NOMO-1 (cell line): ENCODE measurements at regions not wholly inside any gene's neighbourhood (a gene's known extent, or its start where the extent isn't known, plus 50 kb on each side); places are given as distances from the start of the nearest gene placed in this dataset.
"Not testable (repeated sequence)": the region's sequence is repeated elsewhere in the genome, so short reads cannot be mapped to it uniquely, and the experiment has no call there.

Source experiments
- DNase-seq, 2 experiments: peaks; one replicate each; lab custom pipeline; 2025; ENCODE audit not compliant: unreplicated experiment in 2 of 2; lab: John Stamatoyannopoulos, UW

DNA sequence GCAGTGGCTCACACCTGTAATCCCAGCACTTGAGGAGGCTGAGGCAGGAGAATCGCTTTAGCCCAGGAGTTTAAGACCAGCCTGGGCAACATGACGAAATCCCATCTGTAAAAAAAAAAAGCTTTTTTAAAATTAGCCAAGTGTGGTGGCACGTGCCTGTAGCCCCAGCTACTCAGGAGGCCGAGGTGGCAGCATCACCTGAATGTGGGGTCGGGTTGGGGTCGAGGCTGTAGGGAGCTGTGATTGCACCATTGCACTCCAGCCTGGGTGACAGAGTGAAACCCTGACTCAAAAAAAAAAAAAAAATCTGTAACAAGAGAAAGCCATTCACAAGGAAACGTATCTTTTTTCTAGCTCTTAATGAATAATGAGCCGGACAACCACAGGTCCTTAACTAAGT, 74.7 kb upstream of the DLG1 start:
- no peak for DNase-seq

DNA sequence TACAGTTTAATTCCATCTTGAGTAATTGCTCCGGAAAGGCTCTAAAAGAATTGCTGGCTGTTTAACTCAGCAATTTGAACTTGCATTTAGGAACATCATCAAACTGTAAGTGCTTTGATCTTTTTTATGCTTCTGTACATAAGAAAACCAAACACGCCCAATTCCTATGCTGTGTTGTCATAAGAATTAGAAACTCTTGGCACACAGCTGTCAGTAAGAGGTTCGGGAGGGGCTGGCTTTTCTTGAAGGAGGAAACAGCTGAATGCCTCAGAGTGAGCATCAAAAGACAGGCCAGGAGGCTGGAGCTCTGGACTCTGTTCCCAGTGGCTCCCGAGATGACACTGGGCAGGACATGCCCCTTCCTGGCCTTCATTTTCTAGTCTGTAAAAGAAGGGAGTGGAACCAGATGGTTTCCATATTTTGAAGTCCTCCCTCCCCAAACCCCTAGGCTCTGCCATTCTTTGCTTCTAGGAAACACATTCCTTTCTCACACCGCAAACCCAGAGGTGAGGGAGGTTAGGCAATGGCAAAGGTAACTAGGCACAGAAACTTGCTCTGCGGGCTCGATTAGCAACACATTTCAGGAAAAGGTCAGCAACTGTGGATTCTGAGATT, 73.7 kb upstream of the DLG1 start:
- no peak for DNase-seq

DNA sequence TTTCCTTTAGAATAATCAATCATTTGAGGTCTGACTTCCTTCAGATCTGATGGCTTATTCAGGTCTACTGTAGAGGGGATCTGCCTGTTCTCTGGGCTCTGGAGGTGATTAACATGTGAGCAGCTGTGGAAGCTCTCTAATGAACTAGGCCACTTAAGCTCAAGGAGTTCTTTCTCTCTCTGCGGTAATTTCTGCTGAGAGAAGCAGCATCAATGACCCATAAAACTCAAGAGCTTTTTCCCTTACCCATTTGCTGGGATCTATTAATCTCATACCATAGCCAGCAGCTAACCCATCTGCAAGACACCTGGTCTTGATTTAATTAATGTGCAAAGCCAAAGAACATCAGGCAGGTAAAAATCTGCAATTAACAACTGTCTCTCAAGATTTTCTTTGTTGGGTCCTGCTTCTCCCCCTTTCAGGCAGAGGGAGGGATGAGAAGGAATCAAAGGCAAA, 73.2 kb upstream of the DLG1 start:
- no peak for DNase-seq

DNA sequence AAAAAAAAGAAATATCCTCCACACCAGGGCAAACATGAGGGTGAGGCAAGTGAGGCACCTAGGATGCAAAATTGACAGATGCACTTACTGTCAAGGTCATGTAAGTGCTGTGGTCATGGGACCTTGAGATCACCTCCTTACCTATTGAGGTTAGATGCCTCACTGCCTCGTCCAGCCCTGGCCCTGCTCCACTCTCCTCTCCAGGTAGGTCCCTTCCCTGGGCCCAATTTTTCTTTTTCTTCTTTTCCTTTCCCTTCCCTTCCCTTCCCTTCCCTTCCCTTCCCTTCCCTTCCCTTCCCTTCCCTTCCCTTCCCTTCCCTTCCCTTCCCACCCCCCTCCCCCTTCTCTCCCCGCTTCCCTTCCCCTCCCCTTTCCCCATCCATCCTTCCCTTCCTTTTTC, 71.1 kb upstream of the DLG1 start:
- no peak for DNase-seq

DNA sequence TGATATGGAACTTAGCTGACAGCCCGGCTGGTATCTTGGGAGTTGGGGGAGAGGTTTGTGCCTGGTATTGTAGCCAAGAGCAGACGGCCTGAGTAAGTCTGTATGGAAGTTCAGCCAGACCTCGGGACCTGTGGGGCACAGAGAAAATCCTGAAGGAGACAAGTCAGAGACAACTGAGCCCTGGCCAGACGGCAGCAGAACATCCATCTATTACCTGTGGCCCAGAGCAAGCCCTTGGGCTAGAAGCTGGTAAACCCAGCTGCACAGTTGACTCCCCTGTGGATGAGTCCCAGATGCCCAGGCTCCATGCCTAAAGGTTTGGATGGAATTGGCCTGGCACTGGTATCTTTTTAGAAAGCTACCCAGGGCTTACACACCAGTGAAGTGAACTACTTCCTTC, 70.4 kb upstream of the DLG1 start:
- DNase-seq = no peak

DNA sequence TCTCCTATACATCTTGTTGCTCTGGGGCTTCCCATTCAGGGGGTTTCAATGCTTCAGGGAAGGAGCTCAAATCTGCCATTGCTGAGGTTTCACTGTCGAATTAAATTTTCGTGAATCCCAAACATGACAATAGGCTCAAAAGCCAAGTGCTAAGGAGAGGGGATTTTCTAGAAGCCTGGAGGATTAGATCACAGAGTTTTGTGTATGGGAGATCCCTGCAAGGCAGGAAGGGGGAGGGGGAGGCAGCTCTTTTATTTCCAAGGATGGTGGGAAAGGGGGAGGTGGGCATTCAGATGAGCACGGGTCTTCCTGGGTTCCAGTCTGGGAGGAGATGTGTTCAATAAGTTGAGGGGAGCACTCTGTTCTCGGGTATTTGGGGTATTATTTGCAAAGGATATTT, 69.9 kb upstream of the DLG1 start:
- DNase-seq = no peak

DNA sequence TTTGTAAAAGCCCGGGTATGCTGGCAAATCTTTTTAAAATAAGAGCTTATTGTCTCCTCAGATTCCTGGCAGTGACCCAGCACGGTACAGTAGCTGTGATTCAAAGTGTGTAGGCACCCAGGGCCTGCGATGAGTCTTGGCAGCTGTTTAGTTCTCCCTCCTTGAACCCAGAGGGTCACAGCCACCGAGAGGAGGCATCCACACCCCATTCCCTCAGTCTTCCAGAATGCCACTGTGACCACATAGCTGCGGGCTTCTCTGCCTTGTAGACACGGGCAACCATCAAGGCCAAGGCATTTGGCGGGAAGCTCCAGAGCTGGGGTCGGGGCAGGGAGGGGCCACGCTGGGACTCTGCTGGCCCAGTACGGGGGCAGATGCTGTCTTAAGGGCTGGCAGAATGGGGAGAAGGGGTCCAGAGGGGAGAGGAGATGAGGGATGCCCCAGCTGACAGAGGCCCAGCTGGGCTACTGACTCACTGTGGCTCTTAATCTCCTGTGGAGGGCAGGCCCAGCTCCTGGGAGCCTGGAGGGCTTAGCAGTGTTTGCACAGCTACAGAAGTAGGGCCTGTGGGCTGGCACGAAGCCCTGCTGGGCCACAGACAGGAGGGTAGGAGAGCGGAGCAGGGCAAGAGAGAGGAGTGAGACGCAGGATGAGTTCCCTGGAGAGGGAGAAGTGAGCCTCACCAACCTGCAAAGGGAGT, 68.8 kb upstream of the DLG1 start:
- no peak for DNase-seq

DNA sequence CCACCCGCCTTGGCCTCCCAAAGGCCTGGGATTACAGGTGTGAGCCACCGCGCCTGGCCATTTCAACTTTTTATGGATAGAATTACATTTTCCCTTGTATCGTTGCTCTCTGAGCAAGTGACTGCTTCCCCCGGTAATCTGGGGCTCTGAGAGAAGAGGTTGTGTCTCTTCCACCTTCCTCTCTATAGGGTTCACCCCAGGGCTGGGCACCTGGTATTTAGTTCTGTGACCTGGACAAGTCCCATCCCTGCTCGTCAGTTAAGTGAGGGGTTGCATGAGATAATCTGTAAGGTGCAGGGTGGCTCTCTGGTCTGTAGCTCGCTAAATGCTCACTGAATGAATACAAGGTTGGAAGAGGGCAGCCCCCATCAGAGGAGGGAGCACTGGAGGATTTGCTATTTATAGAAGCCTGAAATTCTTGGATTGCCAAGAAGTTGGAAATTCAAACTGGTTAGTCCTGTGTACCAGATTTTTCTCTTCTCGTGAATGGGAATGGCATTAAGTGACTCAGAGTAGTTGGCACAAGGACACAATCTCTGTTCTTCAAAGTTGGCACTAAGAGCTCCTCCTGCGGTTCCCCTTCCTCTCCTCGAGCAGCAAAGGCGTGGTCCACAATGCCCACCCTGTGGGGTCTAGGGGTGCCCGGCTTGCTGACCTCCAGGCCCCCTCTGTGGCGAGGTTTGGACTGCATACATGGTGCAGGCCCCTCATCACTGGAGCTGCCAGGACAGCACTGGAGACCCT, 68.1 kb upstream of the DLG1 start:
- no peak for DNase-seq

DNA sequence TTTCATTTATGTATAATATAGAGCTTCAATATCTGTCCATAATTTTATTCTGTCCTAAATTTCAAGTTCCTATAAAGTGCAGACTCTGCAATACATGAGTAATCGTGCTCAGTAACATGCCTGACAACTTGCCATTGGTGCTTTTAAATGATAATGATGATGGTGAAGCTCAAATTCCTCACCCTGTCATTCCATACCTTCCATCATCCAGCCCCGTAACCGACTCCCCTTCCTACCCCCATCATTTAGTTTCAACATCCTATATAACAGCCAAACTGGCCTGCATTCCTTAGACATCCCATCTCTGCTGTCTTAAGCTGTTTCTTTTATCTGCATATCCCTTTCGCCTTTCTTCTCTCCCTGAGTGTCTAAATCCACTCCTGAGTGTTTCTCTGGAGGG, 67.2 kb upstream of the DLG1 start:
- no peak for DNase-seq

DNA sequence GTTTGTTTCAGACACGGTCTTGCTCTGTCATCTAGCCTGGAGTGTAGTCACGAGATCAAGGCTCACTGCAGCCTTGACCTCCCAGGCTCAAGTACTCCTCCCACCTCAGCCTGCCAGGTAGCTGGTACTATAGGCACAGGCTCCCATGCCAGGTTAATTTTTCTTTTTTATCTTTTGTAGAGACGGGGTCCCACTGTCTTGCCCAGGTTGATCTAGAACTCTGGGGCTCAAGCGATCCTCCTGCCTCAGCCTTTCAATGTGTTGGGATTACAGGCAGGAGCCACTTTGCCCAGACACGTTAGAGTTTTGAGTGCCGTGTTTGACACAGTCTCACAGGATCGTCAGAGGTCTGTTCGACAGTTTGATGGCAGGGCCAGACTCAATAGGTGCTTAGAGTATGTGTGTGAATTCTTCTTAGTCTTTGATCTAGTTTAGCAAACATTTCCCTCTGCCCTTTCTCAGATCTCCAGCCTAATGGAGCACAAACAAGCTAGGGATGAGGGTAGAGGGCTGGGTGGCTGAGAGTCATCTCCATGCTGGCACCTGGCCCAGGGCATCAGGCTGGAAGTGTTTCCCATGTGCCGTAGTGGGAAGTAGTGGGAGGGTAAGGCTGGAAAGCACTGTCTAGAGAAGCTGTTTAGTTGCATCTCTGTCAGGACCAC, 66.1 kb upstream of the DLG1 start:
- no peak for DNase-seq

DNA sequence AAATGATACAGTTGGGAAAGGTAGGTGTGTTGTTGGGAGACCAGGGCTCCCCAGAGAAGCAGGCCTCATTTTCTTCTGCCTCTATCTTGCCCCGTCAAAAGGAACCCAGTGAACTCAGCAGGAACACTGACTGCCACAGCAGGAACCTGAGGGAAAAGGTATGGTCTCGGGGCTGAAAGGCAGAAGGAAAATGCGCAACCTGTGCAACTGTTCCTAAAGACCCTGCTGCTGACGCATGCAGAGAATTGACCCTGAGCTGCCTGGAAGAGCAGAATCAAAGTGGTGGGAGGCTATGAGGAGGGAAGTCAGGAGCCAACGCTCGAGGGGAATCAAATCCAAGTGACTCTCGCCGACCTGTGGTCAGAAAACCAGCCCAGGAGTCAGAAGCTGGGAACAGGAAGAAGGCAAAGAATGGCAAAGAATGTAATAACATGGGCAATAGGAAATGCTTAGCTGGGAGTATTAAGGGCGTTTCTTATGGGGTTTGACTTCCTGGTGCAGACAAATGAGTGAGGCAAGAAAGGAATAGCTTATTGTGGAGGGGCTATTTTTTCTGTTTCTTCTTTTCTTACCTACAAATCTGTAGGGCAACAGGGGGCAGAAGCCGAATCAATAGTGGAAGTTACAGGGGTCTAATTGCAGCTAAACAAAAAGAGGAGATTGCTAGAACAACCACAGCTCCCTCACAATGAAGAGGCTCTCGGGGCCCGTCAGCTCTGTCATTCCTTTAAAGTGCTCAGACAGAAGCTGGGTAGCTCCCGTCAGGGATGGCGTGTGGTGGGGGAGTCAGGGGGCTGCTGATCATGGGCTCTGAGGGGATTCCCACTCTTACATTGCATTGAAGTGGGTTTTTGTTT, 65.4 kb upstream of the DLG1 start:
- no peak for DNase-seq

DNA sequence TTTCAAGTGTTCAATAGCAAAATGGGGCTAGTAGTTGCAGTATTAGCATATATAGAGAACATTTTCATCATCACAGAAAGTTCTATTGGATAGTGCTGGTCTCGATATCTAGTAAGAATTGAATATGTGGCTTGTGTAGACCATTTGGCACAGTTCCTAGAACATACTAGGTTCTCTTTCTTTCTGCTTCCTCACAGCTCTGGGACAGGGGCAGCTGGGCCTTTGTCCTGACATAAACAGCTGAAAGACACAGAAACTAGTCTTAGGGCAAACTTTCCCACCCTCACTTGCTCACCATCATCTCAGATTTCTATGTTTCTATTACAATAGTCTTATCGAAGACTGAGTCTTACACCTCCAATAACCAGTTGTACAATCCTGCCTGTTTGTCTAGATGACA, 63.7 kb upstream of the DLG1 start:
- no peak for DNase-seq

DNA sequence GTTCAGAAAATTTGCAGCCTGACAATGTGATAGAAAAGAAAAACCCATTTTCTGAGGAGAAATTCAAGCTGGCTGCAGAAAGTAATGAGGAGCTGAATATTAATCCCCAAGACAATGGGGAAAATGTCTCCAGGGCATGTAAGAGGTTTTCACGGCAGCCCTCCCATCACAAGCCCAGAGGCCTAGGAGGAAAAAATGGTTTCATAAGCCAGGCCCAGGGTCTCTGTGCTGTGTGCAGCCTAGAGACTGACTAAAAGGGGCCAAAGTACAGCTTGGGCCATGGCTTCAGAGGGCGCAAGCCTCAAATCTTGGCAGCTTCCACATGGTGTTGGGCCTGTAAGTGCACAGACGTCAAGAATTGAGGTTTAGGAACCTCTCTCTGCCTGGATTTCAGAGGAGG, 61.7 kb upstream of the DLG1 start:
- not testable (repeated sequence) for DNase-seq

DNA sequence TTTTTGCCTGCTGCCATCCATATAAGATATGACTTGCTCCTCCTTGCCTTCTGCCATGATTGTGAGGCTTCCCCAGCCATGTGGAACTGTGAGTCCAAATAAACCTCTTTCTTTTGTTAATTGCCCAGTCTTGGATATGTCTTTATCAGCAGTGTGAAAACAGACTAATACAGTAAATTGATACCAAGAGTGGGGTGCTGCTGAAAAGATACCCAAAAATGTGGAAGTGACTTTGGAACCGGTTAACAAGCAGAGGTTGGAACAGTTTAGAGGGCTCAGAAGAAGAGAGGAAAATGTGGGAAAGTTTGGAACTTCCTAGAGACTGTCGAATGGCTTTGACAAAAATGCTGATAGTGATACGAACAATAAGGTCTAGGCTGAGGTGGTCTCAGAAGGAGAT, 61.1 kb upstream of the DLG1 start:
- DNase-seq = not testable (repeated sequence)

DNA sequence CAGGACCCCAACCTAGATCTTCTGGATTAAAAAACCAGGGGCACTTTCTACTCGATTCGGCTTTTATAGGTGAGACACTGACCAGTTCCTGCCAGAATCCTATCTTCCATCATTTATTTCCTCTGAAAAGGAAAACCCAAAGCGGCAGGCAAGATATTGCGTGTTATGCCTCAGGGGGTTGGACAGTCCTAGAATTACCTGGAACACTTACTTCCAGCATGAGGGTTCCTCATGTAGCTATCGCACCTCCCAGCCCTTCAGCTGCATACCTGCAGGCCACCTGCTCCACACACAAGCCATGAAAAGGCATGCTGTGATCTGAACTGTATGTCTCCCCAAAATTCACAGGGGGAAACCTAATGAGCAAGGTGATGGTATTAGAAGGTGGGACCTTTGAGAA, 58.3 kb upstream of the DLG1 start:
- no peak for DNase-seq

DNA sequence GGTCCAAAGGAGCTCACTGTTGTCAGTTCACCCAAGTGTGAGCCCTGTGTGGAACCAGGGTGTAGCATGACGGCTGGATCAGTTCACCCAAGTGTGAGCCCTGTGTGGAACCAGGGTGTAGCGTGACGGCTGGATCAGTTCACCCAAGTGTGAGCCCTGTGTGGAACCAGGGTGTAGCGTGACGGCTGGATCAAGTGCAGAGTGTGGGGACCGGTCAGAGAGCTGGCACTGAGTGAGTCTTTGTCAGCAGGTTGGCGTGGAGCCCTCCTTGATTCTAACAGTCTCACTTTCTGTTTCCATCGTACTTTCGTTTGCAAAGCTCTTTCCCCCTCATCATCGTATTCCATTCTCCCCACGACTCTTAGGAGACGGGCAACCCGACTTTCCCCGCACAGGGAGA, 57.9 kb upstream of the DLG1 start:
- no peak for DNase-seq

DNA sequence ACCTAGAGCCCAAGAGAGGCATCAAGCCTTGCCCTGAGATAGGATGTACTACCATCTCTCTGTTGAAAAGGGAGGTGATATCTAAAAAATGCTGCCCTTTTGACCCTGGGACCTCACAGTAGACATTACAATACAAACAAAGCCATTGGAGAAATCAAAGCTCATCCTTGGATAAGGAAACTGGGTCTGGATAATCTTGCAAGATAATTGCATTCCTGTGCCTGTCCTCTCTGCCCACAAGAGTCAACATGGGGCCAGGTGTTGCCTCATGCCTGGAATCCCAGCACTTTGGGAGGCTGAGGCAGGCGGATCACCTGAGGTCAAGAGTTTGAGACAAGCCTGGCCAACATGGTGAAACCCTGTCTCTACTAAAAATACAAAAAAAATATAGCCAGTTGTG, 57.3 kb upstream of the DLG1 start:
- DNase-seq = no peak

DNA sequence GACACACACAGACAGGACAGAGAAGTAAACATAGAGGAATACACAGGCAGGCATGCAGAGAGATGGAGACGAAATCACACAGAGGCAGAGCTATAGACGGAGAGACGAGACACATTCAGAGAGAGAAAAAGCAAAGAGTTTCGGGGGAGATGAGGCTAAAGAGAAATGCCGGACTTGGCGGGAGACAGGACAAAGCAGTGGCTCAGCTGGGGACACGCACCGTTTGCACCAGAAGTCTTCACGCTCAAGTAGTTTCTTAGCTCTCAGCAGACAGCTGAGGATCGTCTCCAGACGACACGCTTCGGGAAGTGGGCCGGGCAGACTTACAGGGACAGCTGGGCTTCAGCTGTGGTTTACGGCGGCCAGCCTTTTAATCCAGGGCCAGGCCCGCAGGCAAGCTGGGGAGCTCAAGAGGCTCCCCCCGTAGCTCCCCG, 56.2 kb upstream of the DLG1 start:
- no peak for DNase-seq

DNA sequence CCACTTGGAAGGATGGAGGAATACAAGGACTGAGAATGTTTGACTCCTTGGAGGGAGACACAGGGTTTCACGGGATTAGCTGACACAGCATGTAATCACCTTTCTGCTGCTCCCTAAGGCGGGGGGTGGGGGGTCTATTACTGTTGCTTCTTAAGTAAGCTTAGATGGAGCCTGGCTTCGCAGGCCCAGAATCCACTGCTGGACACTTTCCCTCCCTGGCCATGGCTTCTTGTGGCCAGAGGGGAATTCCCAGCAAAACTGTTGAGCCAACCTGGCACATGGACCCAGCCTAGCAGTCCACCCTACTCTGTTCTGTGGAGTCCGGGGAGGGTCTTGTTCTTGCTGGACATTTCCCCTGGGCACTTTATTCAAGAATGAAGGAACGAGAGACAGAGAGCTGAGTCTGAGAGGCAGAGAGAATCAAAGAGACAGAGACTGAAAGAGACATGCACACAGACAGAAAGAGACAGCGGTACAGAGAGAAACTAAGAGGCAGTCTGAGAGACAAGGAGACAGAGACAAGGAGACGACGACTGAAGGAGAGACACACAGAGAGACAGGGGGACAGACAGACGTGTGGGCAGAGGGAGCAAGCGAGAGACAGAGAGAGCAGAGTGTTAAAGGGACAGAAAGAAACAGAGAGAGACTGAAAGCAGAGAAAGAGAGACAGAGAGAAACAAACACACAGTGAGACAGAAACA, 55.6 kb upstream of the DLG1 start:
- no peak for DNase-seq
